ENCODE measurements at regions not wholly inside any gene's neighbourhood (a gene's known extent, or its start where the extent isn't known, plus 50 kb on each side); places are given as distances from the start of the nearest gene placed in this dataset.

DNA sequence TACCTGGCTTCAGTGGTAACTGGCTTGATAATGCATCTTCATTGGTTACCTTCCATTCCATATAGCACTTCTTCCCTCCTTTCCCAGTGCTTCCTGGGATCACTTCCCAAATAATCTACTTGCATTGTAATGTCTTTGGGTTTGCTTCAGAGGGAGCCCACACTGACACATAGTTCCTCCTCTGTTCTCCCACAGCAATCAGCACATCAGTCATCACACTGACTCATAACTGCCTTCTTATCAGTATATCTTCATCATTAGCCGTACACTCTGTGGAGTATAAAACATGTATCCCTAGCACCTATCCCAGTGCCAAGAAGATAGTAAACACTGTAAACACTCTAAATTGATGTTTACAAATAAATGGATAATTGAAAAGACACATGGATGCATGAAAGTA is 91.4 kb upstream of the SCN10A start:
- WGBS, 2 donors, result 26 to 28% methylated on average over 1 of the region's 1 CpG

DNA sequence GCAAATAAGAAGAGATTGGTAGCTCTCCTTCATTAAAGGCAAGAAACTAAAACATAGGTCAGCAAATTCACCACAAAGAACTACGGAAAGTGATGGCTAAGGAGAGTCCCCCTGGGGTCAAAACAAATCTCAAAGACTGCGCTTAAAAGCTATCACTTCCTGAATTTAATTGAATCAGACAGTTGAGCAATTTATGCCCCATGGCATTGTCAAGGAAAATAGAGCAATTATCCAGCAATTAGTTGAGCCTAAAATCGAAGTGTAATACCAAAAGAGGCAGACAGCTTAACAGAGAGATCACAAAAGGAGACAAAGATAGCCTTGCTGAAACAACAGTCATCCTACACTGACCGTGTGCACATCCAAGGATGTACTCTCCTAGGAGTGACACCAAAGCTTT is 74.4 kb upstream of the SCN10A start:
- no peak for ATAC-seq (ENCODE audit: low FRiP score)
- DNase-seq, result no peak
- H3K36me3 ChIP-seq (ENCODE audit: control insufficient read depth in 1 of 2, insufficient read depth in 2 of 2, low read length in 1 of 2), result no peaks in the 10 kb centered on the region
- H3K4me1 ChIP-seq (ENCODE audit: control insufficient read depth in 1 of 2, insufficient read depth in 2 of 2, low read length in 2 of 2), result no peaks in the 10 kb centered on the region
- peaks cover 5% of the 10 kb centered on the region for H3K9me3 ChIP-seq (ENCODE audit: control insufficient read depth, low read length)
- H3K4me3 ChIP-seq (ENCODE audit: low read length in 2 of 2), result no peak overlapping the region
- H3K27me3 ChIP-seq (ENCODE audit: control insufficient read depth in 1 of 2, insufficient read depth in 2 of 2, low read length in 1 of 2), result no peaks in the 10 kb centered on the region
- H3K27ac ChIP-seq (ENCODE audit: low read depth in 1 of 2, low read length in 2 of 2), result no peak overlapping the region
- WGBS, 2 donors, result 64 to 73% methylated on average over 4 of the region's 4 CpGs
- intact Hi-C loops (cut with DNase I), result no loop called here

More for the DNA sequence above, 91.4 kb upstream of the SCN10A start:
- no peak overlapping the region for H3K4me3 ChIP-seq (ENCODE audit: low read length in 2 of 2)
- intact Hi-C loops (cut with DNase I), result no loop called here
- ATAC-seq (ENCODE audit: low FRiP score), result no peak
- no peaks in the 10 kb centered on the region for H3K36me3 ChIP-seq (ENCODE audit: control insufficient read depth in 1 of 2, insufficient read depth in 2 of 2, low read length in 1 of 2)
- H3K9me3 ChIP-seq (ENCODE audit: control insufficient read depth, low read length), result no peaks in the 10 kb centered on the region
- no peak overlapping the region for H3K27ac ChIP-seq (ENCODE audit: low read depth in 1 of 2, low read length in 2 of 2)
- no peaks in the 10 kb centered on the region for H3K4me1 ChIP-seq (ENCODE audit: control insufficient read depth in 1 of 2, insufficient read depth in 2 of 2, low read length in 2 of 2)
- no peak for DNase-seq
- peaks cover 0 to 5% of the 10 kb centered on the region in 2 donors for H3K27me3 ChIP-seq (ENCODE audit: control insufficient read depth in 1 of 2, insufficient read depth in 2 of 2, low read length in 1 of 2)

DNA sequence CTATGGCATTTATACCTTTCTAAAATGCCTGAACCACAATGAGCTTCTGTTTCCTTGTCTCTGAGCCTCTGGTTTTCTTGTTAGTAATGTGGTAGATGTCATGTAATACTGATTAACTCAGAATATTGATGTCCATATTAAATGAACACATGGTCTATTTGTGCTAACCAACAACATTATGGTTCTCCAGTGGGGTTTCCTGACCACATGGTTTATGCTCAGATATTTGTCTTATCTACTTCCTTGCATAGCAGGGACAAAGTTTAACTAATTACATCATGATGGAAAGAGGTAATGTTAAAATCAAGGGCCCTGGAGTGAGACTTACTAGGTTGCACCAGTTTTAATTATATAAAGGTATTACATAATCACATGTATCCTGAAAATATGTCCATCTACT is 62.6 kb upstream of the SCN10A start:
- H3K27me3 ChIP-seq (ENCODE audit: control insufficient read depth in 1 of 2, insufficient read depth in 2 of 2, low read length in 1 of 2), result no peaks in the 10 kb centered on the region
- intact Hi-C loops (cut with DNase I), result no loop called here
- no peak for ATAC-seq (ENCODE audit: low FRiP score)
- H3K9me3 ChIP-seq (ENCODE audit: control insufficient read depth, low read length), result no peaks in the 10 kb centered on the region
- no peaks in the 10 kb centered on the region for H3K4me1 ChIP-seq (ENCODE audit: control insufficient read depth in 1 of 2, insufficient read depth in 2 of 2, low read length in 2 of 2)
- no peak overlapping the region for H3K4me3 ChIP-seq (ENCODE audit: low read length in 2 of 2)
- H3K36me3 ChIP-seq (ENCODE audit: control insufficient read depth in 1 of 2, insufficient read depth in 2 of 2, low read length in 1 of 2), result no peaks in the 10 kb centered on the region
- no peak overlapping the region for H3K27ac ChIP-seq (ENCODE audit: low read depth in 1 of 2, low read length in 2 of 2)
- DNase-seq, result no peak

Measured in aorta (tissue), 5 donors.